BE2C (cell line): ENCODE measurements at regions not wholly inside any gene's neighbourhood (a gene's known extent, or its start where the extent isn't known, plus 50 kb on each side); places are given as distances from the start of the nearest gene placed in this dataset.

ENCODE experiments used
- DNase-seq: peaks from one replicate; pipeline ENCODE4 v3.0.0-alpha.2; 2020
- H3K27me3 ChIP-seq: fragments of 250-450 bp; sonication (Bioruptor Pico); 2 replicates; pipeline ENCODE4 v1.5.1; 2020; ENCODE audit warnings: mild to moderate bottlenecking
- H3K36me3 ChIP-seq: fragments of 250-450 bp; sonication (Bioruptor Pico); 2 replicates; pipeline ENCODE4 v1.5.1; 2020; ENCODE audit warnings: mild to moderate bottlenecking
- H3K4me1 ChIP-seq: fragments of 250-450 bp; sonication (Bioruptor Pico); 2 replicates; pipeline ENCODE4 v1.5.1; 2020
- H3K4me3 ChIP-seq: 2 replicates; pipeline ENCODE4 v1.5.1; 2011; ENCODE audit warnings: low read depth, low read length
- H3K9me3 ChIP-seq: fragments of 250-450 bp; sonication (Bioruptor Pico); 2 replicates; pipeline ENCODE4 v1.5.1; 2020
- CTCF ChIP-seq: IDR thresholded peaks from 2 replicates; pipeline ENCODE4 v1.5.1; 2012; ENCODE audit warnings: mild to moderate bottlenecking, low read depth, low read length

DNA sequence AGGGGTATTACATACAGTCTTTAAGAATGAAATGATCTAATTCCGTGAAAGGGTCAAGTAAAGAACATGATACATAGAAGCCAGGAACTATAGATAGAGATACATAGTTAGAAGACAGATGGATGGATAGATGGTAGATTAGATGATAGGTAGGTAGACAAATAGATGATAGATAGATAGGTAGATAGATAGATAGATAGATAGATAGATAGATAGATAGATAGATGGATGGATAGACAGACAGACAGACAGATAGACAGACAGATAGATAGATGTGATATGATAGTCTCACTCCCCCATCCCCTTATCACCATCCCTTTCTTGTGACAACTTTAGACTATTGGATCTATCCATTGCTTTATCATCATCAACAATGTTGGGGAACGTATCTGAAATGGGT lies 448.2 kb downstream of the METTL4 start:
- no peaks in the 10 kb centered on the region for H3K4me1 ChIP-seq
- DNase-seq = no peak
- no peaks in the 10 kb centered on the region for H3K27me3 ChIP-seq
- H3K9me3 ChIP-seq = no peaks in the 10 kb centered on the region
- H3K4me3 ChIP-seq = no peak overlapping the region
- H3K36me3 ChIP-seq = no peaks in the 10 kb centered on the region
- TF ChIP-seq CTCF = no peak

- TF ChIP-seq CTCF = no peak
Observed at GRCh38 chr18:2134364-2134763, 436.9 kb downstream of the METTL4 start.

GRCh38 chr18:2135309-2135708 lies 436.0 kb downstream of the METTL4 start:
- no peak for TF ChIP-seq CTCF
- Histone ChIP-seq H3K4me3 (no peak overlapping the region), H3K9me3 (no peaks in the 10 kb centered on the region), H3K27me3 (no peaks in the 10 kb centered on the region), H3K4me1 (no peaks in the 10 kb centered on the region), H3K36me3 (no peaks in the 10 kb centered on the region)
- DNase-seq = no peak

More at GRCh38 chr18:2134364-2134763, 436.9 kb downstream of the METTL4 start:
- H3K27me3 ChIP-seq = no peaks in the 10 kb centered on the region
- no peaks in the 10 kb centered on the region for H3K36me3 ChIP-seq
- DNase-seq = no peak
- no peaks in the 10 kb centered on the region for H3K4me1 ChIP-seq
- no peak overlapping the region for H3K4me3 ChIP-seq
- no peaks in the 10 kb centered on the region for H3K9me3 ChIP-seq

- Histone ChIP-seq H3K27me3 (no peaks in the 10 kb centered on the region), H3K9me3 (no peaks in the 10 kb centered on the region), H3K36me3 (no peaks in the 10 kb centered on the region), H3K4me1 (no peaks in the 10 kb centered on the region), H3K4me3 (no peak overlapping the region)
- no peak for TF ChIP-seq CTCF
- no peak for DNase-seq
Observed at GRCh38 chr18:2138552-2138951, 432.8 kb downstream of the METTL4 start.

- no peaks in the 10 kb centered on the region for H3K9me3 ChIP-seq
- H3K27me3 ChIP-seq = no peaks in the 10 kb centered on the region
- no peak overlapping the region for H3K4me3 ChIP-seq
- H3K36me3 ChIP-seq = no peaks in the 10 kb centered on the region
- H3K4me1 ChIP-seq = no peaks in the 10 kb centered on the region
- no peak for TF ChIP-seq CTCF
- DNase-seq = no peak
Observed at GRCh38 chr18:2139691-2140090, 431.6 kb downstream of the METTL4 start.

GRCh38 chr18:2143636-2144035 lies 427.7 kb downstream of the METTL4 start:
- Histone ChIP-seq H3K27me3 (no peaks in the 10 kb centered on the region), H3K36me3 (no peaks in the 10 kb centered on the region), H3K4me3 (no peak overlapping the region), H3K4me1 (no peaks in the 10 kb centered on the region), H3K9me3 (no peaks in the 10 kb centered on the region)
- no peak for DNase-seq
- TF ChIP-seq CTCF = no peak
